Mesothelial cell of epicardium (in vitro differentiated cells): ENCODE measurements at regions not wholly inside any gene's neighbourhood (a gene's known extent, or its start where the extent isn't known, plus 50 kb on each side); places are given as distances from the start of the nearest gene placed in this dataset.

ENCODE experiments used
- DNase-seq, 2 experiments: peaks; one replicate each; pipeline ENCODE4 v3.0.0; 2021; ENCODE audit warnings: low spot score in 2 of 2; ENCODE audit not compliant: unreplicated experiment in 2 of 2
- H3K27ac Mint-ChIP-seq: 2 replicates; pipeline ENCODE4 v1.8.0; 2021; ENCODE audit warnings: mixed read lengths
- H3K27me3 Mint-ChIP-seq: 2 replicates; pipeline ENCODE4 v1.8.0; 2021; ENCODE audit warnings: low read depth, mixed read lengths
- H3K36me3 Mint-ChIP-seq: 2 replicates; pipeline ENCODE4 v1.8.0; 2021; ENCODE audit warnings: mixed read lengths
- H3K4me1 Mint-ChIP-seq: 2 replicates; pipeline ENCODE4 v1.8.0; 2021; ENCODE audit warnings: mixed read lengths
- H3K4me3 Mint-ChIP-seq: 2 replicates; pipeline ENCODE4 v1.8.0; 2021; ENCODE audit warnings: mild to moderate bottlenecking, moderate library complexity, mixed read lengths
- H3K9me3 Mint-ChIP-seq: 2 replicates; pipeline ENCODE4 v1.8.0; 2021; ENCODE audit warnings: mixed read lengths
- TF ChIP-seq, protein P1 (sequence below): fragments of 200-600 bp; sonication (generic); IDR thresholded peaks from one replicate; pipeline ENCODE4 v1.5.0; 2021; ENCODE audit warnings: antibody characterized with exemption; ENCODE audit not compliant: unreplicated experiment

- Mint-ChIP-seq H3K27me3 (no peaks in the 10 kb centered on the region), H3K27ac (no peak overlapping the region), H3K9me3 (peaks cover 80% of the 10 kb centered on the region), H3K4me3 (no peak overlapping the region), H3K36me3 (peaks cover 7% of the 10 kb centered on the region), H3K4me1 (no peaks in the 10 kb centered on the region)
- DNase-seq: no peak
- TF ChIP-seq, protein P1, sequence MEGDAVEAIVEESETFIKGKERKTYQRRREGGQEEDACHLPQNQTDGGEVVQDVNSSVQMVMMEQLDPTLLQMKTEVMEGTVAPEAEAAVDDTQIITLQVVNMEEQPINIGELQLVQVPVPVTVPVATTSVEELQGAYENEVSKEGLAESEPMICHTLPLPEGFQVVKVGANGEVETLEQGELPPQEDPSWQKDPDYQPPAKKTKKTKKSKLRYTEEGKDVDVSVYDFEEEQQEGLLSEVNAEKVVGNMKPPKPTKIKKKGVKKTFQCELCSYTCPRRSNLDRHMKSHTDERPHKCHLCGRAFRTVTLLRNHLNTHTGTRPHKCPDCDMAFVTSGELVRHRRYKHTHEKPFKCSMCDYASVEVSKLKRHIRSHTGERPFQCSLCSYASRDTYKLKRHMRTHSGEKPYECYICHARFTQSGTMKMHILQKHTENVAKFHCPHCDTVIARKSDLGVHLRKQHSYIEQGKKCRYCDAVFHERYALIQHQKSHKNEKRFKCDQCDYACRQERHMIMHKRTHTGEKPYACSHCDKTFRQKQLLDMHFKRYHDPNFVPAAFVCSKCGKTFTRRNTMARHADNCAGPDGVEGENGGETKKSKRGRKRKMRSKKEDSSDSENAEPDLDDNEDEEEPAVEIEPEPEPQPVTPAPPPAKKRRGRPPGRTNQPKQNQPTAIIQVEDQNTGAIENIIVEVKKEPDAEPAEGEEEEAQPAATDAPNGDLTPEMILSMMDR: no peak
Observed at GRCh38 chr22:47576908-47577307, 814.5 kb downstream of the TBC1D22A start.

DNA sequence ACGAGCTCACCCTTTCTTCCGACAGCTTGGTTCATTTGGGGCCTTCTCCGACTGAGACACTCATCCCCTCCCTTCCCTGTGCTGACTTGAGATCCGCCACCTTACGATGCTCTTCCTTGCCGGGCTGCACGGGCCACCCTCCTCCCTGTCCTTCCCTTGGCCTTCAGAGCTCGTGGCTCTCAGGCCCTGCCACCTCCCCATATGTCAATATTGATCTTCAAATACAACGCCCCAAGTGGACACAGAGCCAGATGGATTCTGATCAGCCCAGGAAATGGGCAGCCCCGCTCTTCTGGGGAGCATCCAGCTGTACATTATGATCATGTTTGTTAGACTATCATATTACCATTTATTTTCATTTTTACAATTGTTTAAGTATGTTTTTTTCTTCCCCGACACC lies 812.8 kb downstream of the TBC1D22A start:
- DNase-seq: no peak
- H3K4me1 Mint-ChIP-seq: no peaks in the 10 kb centered on the region
- H3K4me3 Mint-ChIP-seq: no peak overlapping the region
- H3K9me3 Mint-ChIP-seq: peaks cover 77% of the 10 kb centered on the region
- H3K27me3 Mint-ChIP-seq: no peaks in the 10 kb centered on the region
- H3K27ac Mint-ChIP-seq: no peak overlapping the region
- TF ChIP-seq, protein P1: no peak
- peaks cover 7% of the 10 kb centered on the region for H3K36me3 Mint-ChIP-seq

GRCh38 chr22:47574556-47574955 lies 812.1 kb downstream of the TBC1D22A start:
- Mint-ChIP-seq H3K27me3 (no peaks in the 10 kb centered on the region), H3K9me3 (peaks cover 76% of the 10 kb centered on the region), H3K4me1 (no peaks in the 10 kb centered on the region), H3K4me3 (no peak overlapping the region), H3K36me3 (peaks cover 6% of the 10 kb centered on the region), H3K27ac (no peak overlapping the region)
- DNase-seq: no peak
- TF ChIP-seq, protein P1: no peak

GRCh38 chr22:47573141-47573540 lies 810.7 kb downstream of the TBC1D22A start:
- Mint-ChIP-seq H3K36me3 (peaks cover 5% of the 10 kb centered on the region), H3K27me3 (no peaks in the 10 kb centered on the region), H3K9me3 (peaks cover 76% of the 10 kb centered on the region), H3K27ac (no peak overlapping the region), H3K4me3 (no peak overlapping the region), H3K4me1 (no peaks in the 10 kb centered on the region)
- no peak for DNase-seq
- TF ChIP-seq, protein P1: no peak

DNA sequence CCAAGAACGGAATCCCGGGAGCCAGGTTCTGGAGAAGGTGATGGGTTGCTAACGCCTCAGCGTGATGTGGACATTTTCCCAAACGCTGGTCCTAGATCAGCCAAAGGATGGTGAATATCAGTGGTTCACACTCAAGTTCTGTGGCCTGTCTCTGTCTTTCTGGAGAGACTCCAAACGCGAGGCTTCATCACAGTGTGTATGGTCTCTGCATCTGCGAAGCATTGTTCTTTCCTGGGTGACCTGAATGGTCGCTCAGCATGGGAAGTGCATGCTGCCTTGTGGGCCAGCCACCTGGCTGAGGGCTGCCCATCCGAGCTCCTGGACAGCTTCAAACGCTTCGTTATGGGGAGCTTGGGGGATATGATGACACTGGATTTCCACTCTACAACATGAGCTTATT lies 810.0 kb downstream of the TBC1D22A start:
- TF ChIP-seq, protein P1: no peak
- Mint-ChIP-seq H3K4me1 (no peaks in the 10 kb centered on the region), H3K4me3 (no peak overlapping the region), H3K36me3 (peaks cover 5% of the 10 kb centered on the region), H3K9me3 (peaks cover 75% of the 10 kb centered on the region), H3K27ac (no peak overlapping the region), H3K27me3 (no peaks in the 10 kb centered on the region)
- no peak for DNase-seq

DNA sequence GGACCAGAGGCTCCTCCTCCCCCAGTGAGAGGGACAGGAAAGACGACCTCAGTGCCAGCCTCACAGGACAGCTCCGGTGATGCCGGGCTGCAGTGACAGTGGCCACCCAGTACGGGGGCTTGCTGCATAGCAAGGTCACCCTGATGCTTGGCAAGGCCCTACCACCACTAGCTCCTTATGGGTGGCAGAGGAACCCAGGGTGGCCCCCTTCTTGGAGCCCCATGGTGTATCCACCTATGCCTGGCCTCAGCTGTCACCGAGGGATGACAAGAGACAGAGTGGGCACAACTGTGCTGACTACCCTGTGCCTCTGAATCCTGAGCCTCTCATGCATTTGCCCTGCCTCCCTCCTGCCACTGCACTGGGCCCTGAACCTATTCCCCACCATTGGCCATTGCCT lies 809.2 kb downstream of the TBC1D22A start:
- Mint-ChIP-seq H3K9me3 (peaks cover 77% of the 10 kb centered on the region), H3K4me1 (no peaks in the 10 kb centered on the region), H3K4me3 (no peak overlapping the region), H3K27ac (no peak overlapping the region), H3K27me3 (no peaks in the 10 kb centered on the region), H3K36me3 (peaks cover 5% of the 10 kb centered on the region)
- TF ChIP-seq, protein P1: no peak
- DNase-seq: no peak
